Thyroid gland (tissue), 4 donors: ENCODE measurements at regions not wholly inside any gene's neighbourhood (a gene's known extent, or its start where the extent isn't known, plus 50 kb on each side); places are given as distances from the start of the nearest gene placed in this dataset.

Experiments used
- POLR2A ChIP-seq, 2 donors: fragments of 450-650 bp; IDR thresholded peaks; one replicate each; pipeline ENCODE4 v1.6.1; 2017; ENCODE audit warnings: antibody characterized with exemption in 2 of 2, mild to moderate bottlenecking in 2 of 2, moderate library complexity in 1 of 2
- TF ChIP-seq, protein P1 (sequence below), 6 experiments: fragments of 200-600 bp in 3 of 6; fragments of 450-650 bp in 3 of 6; sonication (generic) in 3 of 6; IDR thresholded peaks; one replicate each; pipeline ENCODE4 v1.5.1; 2016 to 2019; ENCODE audit warnings: antibody characterized with exemption in 6 of 6, mild to moderate bottlenecking in 2 of 6, inconsistent platforms in 1 of 6, moderate library complexity in 1 of 6

DNA sequence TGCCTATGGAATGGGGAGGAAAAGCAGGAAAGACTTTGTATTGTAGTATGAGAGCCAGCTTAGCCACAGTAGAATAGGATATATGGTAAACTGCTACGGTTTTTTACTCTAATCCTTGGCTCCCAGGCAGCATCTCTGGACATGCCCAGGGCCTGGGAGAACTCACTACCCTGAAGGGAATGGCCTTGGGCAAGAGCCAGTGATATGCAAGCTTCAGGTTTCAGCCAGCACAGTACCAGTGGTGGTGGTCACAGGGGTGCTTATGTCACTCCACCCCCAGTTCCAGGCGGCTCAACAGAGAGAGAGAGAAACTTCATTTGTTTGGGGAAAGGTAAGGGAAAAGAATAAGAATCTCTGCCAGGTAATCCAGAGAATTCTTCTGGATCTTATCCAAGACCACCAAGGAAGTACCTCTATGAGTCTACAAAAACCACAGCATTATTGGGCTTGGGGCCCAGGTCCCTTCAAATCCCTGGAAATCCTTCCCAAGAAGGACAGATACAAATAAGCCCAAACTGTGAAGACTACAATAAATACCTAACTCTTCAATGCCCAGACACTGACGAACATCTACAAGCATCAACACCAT lies 121.2 kb downstream of the THBS2 start:
- TF ChIP-seq, protein P1, sequence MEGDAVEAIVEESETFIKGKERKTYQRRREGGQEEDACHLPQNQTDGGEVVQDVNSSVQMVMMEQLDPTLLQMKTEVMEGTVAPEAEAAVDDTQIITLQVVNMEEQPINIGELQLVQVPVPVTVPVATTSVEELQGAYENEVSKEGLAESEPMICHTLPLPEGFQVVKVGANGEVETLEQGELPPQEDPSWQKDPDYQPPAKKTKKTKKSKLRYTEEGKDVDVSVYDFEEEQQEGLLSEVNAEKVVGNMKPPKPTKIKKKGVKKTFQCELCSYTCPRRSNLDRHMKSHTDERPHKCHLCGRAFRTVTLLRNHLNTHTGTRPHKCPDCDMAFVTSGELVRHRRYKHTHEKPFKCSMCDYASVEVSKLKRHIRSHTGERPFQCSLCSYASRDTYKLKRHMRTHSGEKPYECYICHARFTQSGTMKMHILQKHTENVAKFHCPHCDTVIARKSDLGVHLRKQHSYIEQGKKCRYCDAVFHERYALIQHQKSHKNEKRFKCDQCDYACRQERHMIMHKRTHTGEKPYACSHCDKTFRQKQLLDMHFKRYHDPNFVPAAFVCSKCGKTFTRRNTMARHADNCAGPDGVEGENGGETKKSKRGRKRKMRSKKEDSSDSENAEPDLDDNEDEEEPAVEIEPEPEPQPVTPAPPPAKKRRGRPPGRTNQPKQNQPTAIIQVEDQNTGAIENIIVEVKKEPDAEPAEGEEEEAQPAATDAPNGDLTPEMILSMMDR (IDR thresholded peaks at IDR 0.05), result no peak
- TF ChIP-seq POLR2A (IDR thresholded peaks at IDR 0.05), result no peak
